ENCODE measurements at regions not wholly inside any gene's neighbourhood (a gene's known extent, or its start where the extent isn't known, plus 50 kb on each side); places are given as distances from the start of the nearest gene placed in this dataset.

DNA sequence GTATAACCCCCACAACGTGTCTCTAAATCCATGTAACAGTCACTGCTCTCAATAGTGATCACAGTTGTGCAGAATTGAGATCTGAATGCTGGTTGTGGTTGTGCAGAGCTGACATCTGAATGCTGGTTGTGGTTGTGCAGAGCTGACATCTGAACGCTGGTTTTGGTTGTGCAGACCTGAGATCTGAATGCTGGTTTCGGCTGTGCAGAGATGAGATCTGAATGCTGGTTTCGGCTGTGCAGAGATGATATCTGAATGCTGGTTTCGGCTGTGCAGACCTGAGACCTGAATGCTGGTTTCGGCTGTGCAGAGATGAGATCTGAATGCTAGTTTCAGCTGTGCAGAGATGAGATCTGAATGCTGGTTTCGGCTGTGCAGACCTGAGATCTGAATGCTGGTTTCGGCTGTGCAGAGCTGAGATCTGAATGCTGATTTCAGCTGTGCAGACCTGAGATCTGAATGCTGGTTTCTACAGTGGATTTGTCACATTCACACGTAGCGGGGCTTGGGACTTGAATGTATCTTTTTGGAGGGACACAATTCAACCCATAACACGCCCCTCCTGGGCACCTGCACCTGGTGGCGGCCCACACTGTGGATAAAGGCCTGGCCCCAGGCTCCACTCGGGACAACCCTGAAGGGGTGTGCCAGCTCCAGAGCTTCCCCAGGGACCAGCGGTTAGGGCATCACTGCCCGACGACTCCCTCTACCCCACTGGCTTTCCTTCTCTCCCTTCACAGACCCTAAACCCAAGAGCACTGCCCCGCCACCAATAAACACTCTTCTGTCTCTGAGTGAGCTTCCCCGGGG lies 51.1 kb upstream of the SLC66A3 start:
- no peaks in the 10 kb centered on the region for H4K20me1 ChIP-seq (replicated peaks; ENCODE audit: insufficient read depth)
- no peaks in the 10 kb centered on the region for H3K27me3 ChIP-seq (ENCODE audit: insufficient read depth)
- H2AFZ ChIP-seq: no peak overlapping the region
- no peak overlapping the region for H3K27ac Mint-ChIP-seq
- no peak for TF ChIP-seq ZNF331 (CRISPR knock-in tag; IDR thresholded peaks at IDR 0.05; ENCODE audit: low read depth)
- TF ChIP-seq ZNF114 (CRISPR knock-in tag; IDR thresholded peaks at IDR 0.05): no peak
- TF ChIP-seq EZH2phosphoT487 (IDR thresholded peaks at IDR 0.05; ENCODE audit: unreplicated experiment): no peak
- TF ChIP-seq, protein P1, sequence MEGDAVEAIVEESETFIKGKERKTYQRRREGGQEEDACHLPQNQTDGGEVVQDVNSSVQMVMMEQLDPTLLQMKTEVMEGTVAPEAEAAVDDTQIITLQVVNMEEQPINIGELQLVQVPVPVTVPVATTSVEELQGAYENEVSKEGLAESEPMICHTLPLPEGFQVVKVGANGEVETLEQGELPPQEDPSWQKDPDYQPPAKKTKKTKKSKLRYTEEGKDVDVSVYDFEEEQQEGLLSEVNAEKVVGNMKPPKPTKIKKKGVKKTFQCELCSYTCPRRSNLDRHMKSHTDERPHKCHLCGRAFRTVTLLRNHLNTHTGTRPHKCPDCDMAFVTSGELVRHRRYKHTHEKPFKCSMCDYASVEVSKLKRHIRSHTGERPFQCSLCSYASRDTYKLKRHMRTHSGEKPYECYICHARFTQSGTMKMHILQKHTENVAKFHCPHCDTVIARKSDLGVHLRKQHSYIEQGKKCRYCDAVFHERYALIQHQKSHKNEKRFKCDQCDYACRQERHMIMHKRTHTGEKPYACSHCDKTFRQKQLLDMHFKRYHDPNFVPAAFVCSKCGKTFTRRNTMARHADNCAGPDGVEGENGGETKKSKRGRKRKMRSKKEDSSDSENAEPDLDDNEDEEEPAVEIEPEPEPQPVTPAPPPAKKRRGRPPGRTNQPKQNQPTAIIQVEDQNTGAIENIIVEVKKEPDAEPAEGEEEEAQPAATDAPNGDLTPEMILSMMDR (conservative IDR thresholded peaks at IDR 0.05; ENCODE audit: low read depth in 2 of 2): no peak
- no peak for TF ChIP-seq JUNB (IDR thresholded peaks at IDR 0.05; ENCODE audit: unreplicated experiment)
- TF ChIP-seq, protein P2, sequence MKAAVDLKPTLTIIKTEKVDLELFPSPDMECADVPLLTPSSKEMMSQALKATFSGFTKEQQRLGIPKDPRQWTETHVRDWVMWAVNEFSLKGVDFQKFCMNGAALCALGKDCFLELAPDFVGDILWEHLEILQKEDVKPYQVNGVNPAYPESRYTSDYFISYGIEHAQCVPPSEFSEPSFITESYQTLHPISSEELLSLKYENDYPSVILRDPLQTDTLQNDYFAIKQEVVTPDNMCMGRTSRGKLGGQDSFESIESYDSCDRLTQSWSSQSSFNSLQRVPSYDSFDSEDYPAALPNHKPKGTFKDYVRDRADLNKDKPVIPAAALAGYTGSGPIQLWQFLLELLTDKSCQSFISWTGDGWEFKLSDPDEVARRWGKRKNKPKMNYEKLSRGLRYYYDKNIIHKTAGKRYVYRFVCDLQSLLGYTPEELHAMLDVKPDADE (IDR thresholded peaks at IDR 0.05): no peak
- TF ChIP-seq, protein P3, sequence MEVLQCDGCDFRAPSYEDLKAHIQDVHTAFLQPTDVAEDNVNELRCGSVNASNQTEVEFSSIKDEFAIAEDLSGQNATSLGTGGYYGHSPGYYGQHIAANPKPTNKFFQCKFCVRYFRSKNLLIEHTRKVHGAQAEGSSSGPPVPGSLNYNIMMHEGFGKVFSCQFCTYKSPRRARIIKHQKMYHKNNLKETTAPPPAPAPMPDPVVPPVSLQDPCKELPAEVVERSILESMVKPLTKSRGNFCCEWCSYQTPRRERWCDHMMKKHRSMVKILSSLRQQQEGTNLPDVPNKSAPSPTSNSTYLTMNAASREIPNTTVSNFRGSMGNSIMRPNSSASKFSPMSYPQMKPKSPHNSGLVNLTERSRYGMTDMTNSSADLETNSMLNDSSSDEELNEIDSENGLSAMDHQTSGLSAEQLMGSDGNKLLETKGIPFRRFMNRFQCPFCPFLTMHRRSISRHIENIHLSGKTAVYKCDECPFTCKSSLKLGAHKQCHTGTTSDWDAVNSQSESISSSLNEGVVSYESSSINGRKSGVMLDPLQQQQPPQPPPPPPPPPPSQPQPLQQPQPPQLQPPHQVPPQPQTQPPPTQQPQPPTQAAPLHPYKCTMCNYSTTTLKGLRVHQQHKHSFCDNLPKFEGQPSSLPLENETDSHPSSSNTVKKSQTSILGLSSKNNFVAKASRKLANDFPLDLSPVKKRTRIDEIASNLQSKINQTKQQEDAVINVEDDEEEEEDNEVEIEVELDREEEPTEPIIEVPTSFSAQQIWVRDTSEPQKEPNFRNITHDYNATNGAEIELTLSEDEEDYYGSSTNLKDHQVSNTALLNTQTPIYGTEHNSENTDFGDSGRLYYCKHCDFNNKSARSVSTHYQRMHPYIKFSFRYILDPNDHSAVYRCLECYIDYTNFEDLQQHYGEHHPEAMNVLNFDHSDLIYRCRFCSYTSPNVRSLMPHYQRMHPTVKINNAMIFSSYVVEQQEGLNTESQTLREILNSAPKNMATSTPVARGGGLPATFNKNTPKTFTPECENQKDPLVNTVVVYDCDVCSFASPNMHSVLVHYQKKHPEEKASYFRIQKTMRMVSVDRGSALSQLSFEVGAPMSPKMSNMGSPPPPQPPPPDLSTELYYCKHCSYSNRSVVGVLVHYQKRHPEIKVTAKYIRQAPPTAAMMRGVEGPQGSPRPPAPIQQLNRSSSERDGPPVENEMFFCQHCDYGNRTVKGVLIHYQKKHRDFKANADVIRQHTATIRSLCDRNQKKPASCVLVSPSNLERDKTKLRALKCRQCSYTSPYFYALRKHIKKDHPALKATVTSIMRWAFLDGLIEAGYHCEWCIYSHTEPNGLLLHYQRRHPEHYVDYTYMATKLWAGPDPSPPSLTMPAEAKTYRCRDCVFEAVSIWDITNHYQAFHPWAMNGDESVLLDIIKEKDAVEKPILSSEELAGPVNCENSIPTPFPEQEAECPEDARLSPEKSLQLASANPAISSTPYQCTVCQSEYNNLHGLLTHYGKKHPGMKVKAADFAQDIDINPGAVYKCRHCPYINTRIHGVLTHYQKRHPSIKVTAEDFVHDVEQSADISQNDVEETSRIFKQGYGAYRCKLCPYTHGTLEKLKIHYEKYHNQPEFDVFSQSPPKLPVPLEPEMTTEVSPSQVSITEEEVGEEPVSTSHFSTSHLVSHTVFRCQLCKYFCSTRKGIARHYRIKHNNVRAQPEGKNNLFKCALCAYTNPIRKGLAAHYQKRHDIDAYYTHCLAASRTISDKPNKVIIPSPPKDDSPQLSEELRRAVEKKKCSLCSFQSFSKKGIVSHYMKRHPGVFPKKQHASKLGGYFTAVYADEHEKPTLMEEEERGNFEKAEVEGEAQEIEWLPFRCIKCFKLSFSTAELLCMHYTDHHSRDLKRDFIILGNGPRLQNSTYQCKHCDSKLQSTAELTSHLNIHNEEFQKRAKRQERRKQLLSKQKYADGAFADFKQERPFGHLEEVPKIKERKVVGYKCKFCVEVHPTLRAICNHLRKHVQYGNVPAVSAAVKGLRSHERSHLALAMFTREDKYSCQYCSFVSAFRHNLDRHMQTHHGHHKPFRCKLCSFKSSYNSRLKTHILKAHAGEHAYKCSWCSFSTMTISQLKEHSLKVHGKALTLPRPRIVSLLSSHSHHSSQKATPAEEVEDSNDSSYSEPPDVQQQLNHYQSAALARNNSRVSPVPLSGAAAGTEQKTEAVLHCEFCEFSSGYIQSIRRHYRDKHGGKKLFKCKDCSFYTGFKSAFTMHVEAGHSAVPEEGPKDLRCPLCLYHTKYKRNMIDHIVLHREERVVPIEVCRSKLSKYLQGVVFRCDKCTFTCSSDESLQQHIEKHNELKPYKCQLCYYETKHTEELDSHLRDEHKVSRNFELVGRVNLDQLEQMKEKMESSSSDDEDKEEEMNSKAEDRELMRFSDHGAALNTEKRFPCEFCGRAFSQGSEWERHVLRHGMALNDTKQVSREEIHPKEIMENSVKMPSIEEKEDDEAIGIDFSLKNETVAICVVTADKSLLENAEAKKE (CRISPR knock-in tag; IDR thresholded peaks at IDR 0.05): no peak
- no peak for TF ChIP-seq STAT1 (IDR thresholded peaks at IDR 0.05; ENCODE audit: unreplicated experiment)
- no peak for TF ChIP-seq NANOG (IDR thresholded peaks at IDR 0.05; ENCODE audit: borderline replicate concordance)
- no peak for TF ChIP-seq POLR2AphosphoS5 (IDR thresholded peaks at IDR 0.05; ENCODE audit: low read depth)
- no peak overlapping the region for H3K27ac ChIP-seq (ENCODE audit: low read depth)
- H3K9me2 ChIP-seq (ENCODE audit: insufficient read depth): no peaks in the 10 kb centered on the region
- H3K79me2 ChIP-seq (replicated peaks; ENCODE audit: insufficient read depth): no peaks in the 10 kb centered on the region
- H3K4me3 Mint-ChIP-seq: no peak overlapping the region
- no peak for DNase-seq (ENCODE audit: low spot score)
- no peaks in the 10 kb centered on the region for H3F3A ChIP-seq (replicated peaks; ENCODE audit: low read depth)
- H3K36me3 Mint-ChIP-seq (ENCODE audit: low read depth): no peaks in the 10 kb centered on the region
- no peak for ATAC-seq
- H3K4me3 ChIP-seq: no peak overlapping the region
- no peaks in the 10 kb centered on the region for H3K36me3 ChIP-seq (ENCODE audit: insufficient read depth)
- no peaks in the 10 kb centered on the region for H3K4me1 Mint-ChIP-seq
- no peaks in the 10 kb centered on the region for H3K4me1 ChIP-seq (ENCODE audit: insufficient read depth)
- peaks cover 9% of the 10 kb centered on the region for H3K27me3 Mint-ChIP-seq (ENCODE audit: insufficient read depth, low read depth, poor library complexity)
- H3K9me3 Mint-ChIP-seq: no peaks in the 10 kb centered on the region
- H3K4me2 ChIP-seq: no peak overlapping the region

All from GM23338 (cell line).